Osteoblast (primary cell): ENCODE measurements at regions not wholly inside any gene's neighbourhood (a gene's known extent, or its start where the extent isn't known, plus 50 kb on each side); places are given as distances from the start of the nearest gene placed in this dataset.

ENCODE experiments used
- DNase-seq: peaks from one replicate; pipeline ENCODE4 v3.0.0; 2011; ENCODE audit warnings: low spot score, mixed read lengths; ENCODE audit not compliant: insufficient read length; ENCODE audit errors: missing footprints
- H2AFZ ChIP-seq: 2 replicates; pipeline ENCODE4 v1.6.0; 2011; ENCODE audit warnings: mild to moderate bottlenecking, low read length
- H3K27ac ChIP-seq: 2 replicates; pipeline ENCODE4 v1.5.1; 2011; ENCODE audit warnings: mild to moderate bottlenecking, low read depth, low read length, moderate library complexity
- H3K27me3 ChIP-seq: 2 replicates; pipeline ENCODE4 v1.6.0; 2012; ENCODE audit warnings: mild to moderate bottlenecking, control low read depth, inconsistent platforms, low read length, moderate library complexity; ENCODE audit not compliant: insufficient read depth
- H3K36me3 ChIP-seq: 2 replicates; pipeline ENCODE4 v1.5.1; 2011; ENCODE audit warnings: mild to moderate bottlenecking, low read length, control low read depth, moderate library complexity; ENCODE audit not compliant: insufficient read depth
- H3K4me1 ChIP-seq: 2 replicates; pipeline ENCODE4 v1.5.1; 2011; ENCODE audit warnings: mild to moderate bottlenecking, low read length, control low read depth, moderate library complexity; ENCODE audit not compliant: insufficient read depth
- H3K4me2 ChIP-seq: 2 replicates; pipeline ENCODE4 v1.6.0; 2011; ENCODE audit warnings: mild to moderate bottlenecking, low read length; ENCODE audit not compliant: insufficient read depth
- H3K4me3 ChIP-seq: fragments of 200-600 bp; sonication (generic); 3 replicates; pipeline ENCODE4 v1.5.1; 2012; ENCODE audit warnings: mild to moderate bottlenecking, low read length, inconsistent platforms; ENCODE audit not compliant: insufficient read depth
- H3K79me2 ChIP-seq: 2 replicates; pipeline ENCODE4 v1.6.0; 2012; ENCODE audit warnings: mild to moderate bottlenecking, low read length, control low read depth, inconsistent platforms; ENCODE audit not compliant: insufficient read depth
- H3K9me3 ChIP-seq: 2 replicates; pipeline ENCODE4 v1.5.1; 2011; ENCODE audit warnings: low read depth, low read length, control low read depth
- H4K20me1 ChIP-seq: 2 replicates; pipeline ENCODE4 v1.6.0; 2012; ENCODE audit warnings: mild to moderate bottlenecking, low read length, control low read depth; ENCODE audit not compliant: insufficient read depth
- CTCF ChIP-seq: IDR thresholded peaks from 2 replicates; pipeline ENCODE4 v1.5.1; 2011; ENCODE audit warnings: mild to moderate bottlenecking, low read depth, low read length, moderate library complexity; ENCODE audit errors: extremely low read depth

GRCh38 chr22:47437636-47438035 is 675.2 kb downstream of the TBC1D22A start:
- no peak for DNase-seq
- no peaks in the 10 kb centered on the region for H3K27me3 ChIP-seq
- H3K4me2 ChIP-seq, result no peak overlapping the region
- H4K20me1 ChIP-seq, result no peaks in the 10 kb centered on the region
- no peak overlapping the region for H3K4me3 ChIP-seq
- peaks cover 2% of the 10 kb centered on the region for H3K9me3 ChIP-seq
- TF ChIP-seq CTCF, result no peak
- no peaks in the 10 kb centered on the region for H3K36me3 ChIP-seq
- no peaks in the 10 kb centered on the region for H3K79me2 ChIP-seq
- no peaks in the 10 kb centered on the region for H3K4me1 ChIP-seq
- no peak overlapping the region for H3K27ac ChIP-seq
- no peak overlapping the region for H2AFZ ChIP-seq

GRCh38 chr22:47437110-47437509 is 674.7 kb downstream of the TBC1D22A start:
- no peaks in the 10 kb centered on the region for H3K4me1 ChIP-seq
- no peak overlapping the region for H3K4me3 ChIP-seq
- H3K27ac ChIP-seq, result no peak overlapping the region
- TF ChIP-seq CTCF, result no peak
- H3K79me2 ChIP-seq, result no peaks in the 10 kb centered on the region
- H3K27me3 ChIP-seq, result no peaks in the 10 kb centered on the region
- no peak overlapping the region for H2AFZ ChIP-seq
- H3K36me3 ChIP-seq, result no peaks in the 10 kb centered on the region
- DNase-seq, result no peak
- H4K20me1 ChIP-seq, result no peaks in the 10 kb centered on the region
- no peak overlapping the region for H3K4me2 ChIP-seq
- H3K9me3 ChIP-seq, result peaks cover 2% of the 10 kb centered on the region

- Histone ChIP-seq H2AFZ (no peak overlapping the region), H3K4me2 (no peak overlapping the region)
Measured at GRCh38 chr22:47435826-47436225, 673.4 kb downstream of the TBC1D22A start.

GRCh38 chr22:47435204-47435487 is 672.7 kb downstream of the TBC1D22A start:
- no peak overlapping the region for H3K27ac ChIP-seq
- H3K4me1 ChIP-seq, result no peaks in the 10 kb centered on the region
- DNase-seq, result no peak
- no peaks in the 10 kb centered on the region for H3K36me3 ChIP-seq
- no peak for TF ChIP-seq CTCF
- H3K9me3 ChIP-seq, result peaks cover 2% of the 10 kb centered on the region
- H3K4me2 ChIP-seq, result no peak overlapping the region
- H4K20me1 ChIP-seq, result no peaks in the 10 kb centered on the region
- no peak overlapping the region for H2AFZ ChIP-seq
- no peak overlapping the region for H3K4me3 ChIP-seq
- no peaks in the 10 kb centered on the region for H3K79me2 ChIP-seq
- no peaks in the 10 kb centered on the region for H3K27me3 ChIP-seq

More at GRCh38 chr22:47435826-47436225, 673.4 kb downstream of the TBC1D22A start:
- no peak for DNase-seq
- Histone ChIP-seq H4K20me1 (no peaks in the 10 kb centered on the region), H3K4me1 (no peaks in the 10 kb centered on the region), H3K9me3 (peaks cover 2% of the 10 kb centered on the region), H3K4me3 (no peak overlapping the region), H3K27me3 (no peaks in the 10 kb centered on the region), H3K79me2 (no peaks in the 10 kb centered on the region), H3K36me3 (no peaks in the 10 kb centered on the region), H3K27ac (no peak overlapping the region)
- TF ChIP-seq CTCF, result no peak
